Sigmoid colon (tissue), 6 donors: ENCODE measurements at regions not wholly inside any gene's neighbourhood (a gene's known extent, or its start where the extent isn't known, plus 50 kb on each side); places are given as distances from the start of the nearest gene placed in this dataset.

Source experiments
- DNase-seq: peaks from one replicate; pipeline ENCODE4 v3.0.0-alpha.2; 2019
- H3K27ac ChIP-seq, 4 donors: fragments of 200-600 bp; sonication (generic); one replicate each; pipeline ENCODE4 v1.5.1; 2016 to 2019; ENCODE audit warnings: mild to moderate bottlenecking in 1 of 4
- H3K27me3 ChIP-seq, 3 donors: fragments of 200-600 bp; sonication (generic); one replicate each; pipeline ENCODE4 v1.5.1; 2019; ENCODE audit warnings: mild to moderate bottlenecking in 1 of 3
- H3K36me3 ChIP-seq, 4 donors: fragments of 200-600 bp; sonication (generic); one replicate each; pipeline ENCODE4 v1.5.1; 2016 to 2019
- H3K4me1 ChIP-seq, 4 donors: fragments of 200-600 bp; sonication (generic); one replicate each; pipeline ENCODE4 v1.5.1; 2017 to 2019
- H3K4me3 ChIP-seq, 4 donors: fragments of 200-600 bp; sonication (generic); one replicate each; pipeline ENCODE4 v1.5.1; 2017 to 2019; ENCODE audit warnings: mild to moderate bottlenecking in 2 of 4, moderate library complexity in 1 of 4
- H3K9me3 ChIP-seq, 4 donors: fragments of 200-600 bp in 3 of 4; sonication (generic) in 3 of 4; one replicate each; pipeline versions ENCODE4 v1.5.1 to v1.6.1; 2013 to 2019
- EP300 ChIP-seq, 4 donors: sonication (generic); formaldehyde crosslinking; IDR thresholded peaks; one replicate each; pipeline ENCODE4 v1.6.1; 2017; ENCODE audit warnings: antibody characterized with exemption in 4 of 4
- POLR2A ChIP-seq, 2 donors: fragments of 450-650 bp; IDR thresholded peaks; one replicate each; pipeline ENCODE4 v1.6.1; 2016; ENCODE audit warnings: antibody characterized with exemption in 2 of 2, mild to moderate bottlenecking in 2 of 2, moderate library complexity in 2 of 2
- POLR2AphosphoS5 ChIP-seq, 4 donors: sonication (generic); formaldehyde crosslinking; IDR thresholded peaks; one replicate each; pipeline ENCODE4 v1.6.1; 2017; ENCODE audit warnings: antibody characterized with exemption in 4 of 4
- WGBS, 2 donors: extraction: QIAGEN DNeasy Blood & Tissue Kit; methylation state at CpG; one replicate each; pipeline ENCODE4 v1.1.7; 2013; 5-methylcytosine and 5-hydroxymethylcytosine counted together
- intact Hi-C: fragments of 100-400 bp; cut with DNase I; formaldehyde crosslinking; loops from one replicate; pipeline ENCODE4 v1.15.1; 2023
- TF ChIP-seq, protein P1 (sequence below), 4 experiments: fragments of 450-650 bp in 3 of 4; fragments of 200-600 bp in 1 of 4; IDR thresholded peaks; one replicate each; pipeline ENCODE4 v1.5.1; 2016 to 2019; ENCODE audit warnings: antibody characterized with exemption in 4 of 4, mild to moderate bottlenecking in 3 of 4, moderate library complexity in 2 of 4
- donor health status: healthy with polysubstance abuse.
- donor health status: healthy.

DNA sequence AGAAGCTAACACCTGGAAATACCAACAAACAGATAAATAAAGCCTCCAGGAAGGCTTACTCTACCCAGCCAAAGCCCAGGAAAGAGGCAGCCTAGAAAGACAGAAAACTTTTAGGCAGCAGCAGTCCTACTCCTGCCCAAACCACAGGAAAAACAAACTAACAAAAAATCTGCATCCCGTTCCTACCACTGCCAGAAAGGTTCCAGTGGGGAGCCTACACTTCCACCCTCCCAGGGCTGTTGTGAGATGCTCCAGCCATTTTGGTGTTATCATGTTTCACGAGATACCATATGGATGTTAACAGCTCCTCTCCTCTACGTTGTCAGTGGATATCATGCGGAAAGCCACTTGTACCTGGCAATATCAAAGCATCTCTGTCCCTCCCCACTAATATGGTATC is 135.9 kb upstream of the ADRA1D start:
- Histone ChIP-seq H3K36me3 (no peaks in the 10 kb centered on the region), H3K9me3 (no peaks in the 10 kb centered on the region), H3K27ac (no peak overlapping the region), H3K4me3 (no peak overlapping the region), H3K4me1 (no peaks in the 10 kb centered on the region), H3K27me3 (no peaks in the 10 kb centered on the region)
- TF ChIP-seq EP300 (IDR thresholded peaks at IDR 0.05) (no peak), POLR2A (IDR thresholded peaks at IDR 0.05) (no peak), POLR2AphosphoS5 (IDR thresholded peaks at IDR 0.05) (no peak)
- TF ChIP-seq, protein P1, sequence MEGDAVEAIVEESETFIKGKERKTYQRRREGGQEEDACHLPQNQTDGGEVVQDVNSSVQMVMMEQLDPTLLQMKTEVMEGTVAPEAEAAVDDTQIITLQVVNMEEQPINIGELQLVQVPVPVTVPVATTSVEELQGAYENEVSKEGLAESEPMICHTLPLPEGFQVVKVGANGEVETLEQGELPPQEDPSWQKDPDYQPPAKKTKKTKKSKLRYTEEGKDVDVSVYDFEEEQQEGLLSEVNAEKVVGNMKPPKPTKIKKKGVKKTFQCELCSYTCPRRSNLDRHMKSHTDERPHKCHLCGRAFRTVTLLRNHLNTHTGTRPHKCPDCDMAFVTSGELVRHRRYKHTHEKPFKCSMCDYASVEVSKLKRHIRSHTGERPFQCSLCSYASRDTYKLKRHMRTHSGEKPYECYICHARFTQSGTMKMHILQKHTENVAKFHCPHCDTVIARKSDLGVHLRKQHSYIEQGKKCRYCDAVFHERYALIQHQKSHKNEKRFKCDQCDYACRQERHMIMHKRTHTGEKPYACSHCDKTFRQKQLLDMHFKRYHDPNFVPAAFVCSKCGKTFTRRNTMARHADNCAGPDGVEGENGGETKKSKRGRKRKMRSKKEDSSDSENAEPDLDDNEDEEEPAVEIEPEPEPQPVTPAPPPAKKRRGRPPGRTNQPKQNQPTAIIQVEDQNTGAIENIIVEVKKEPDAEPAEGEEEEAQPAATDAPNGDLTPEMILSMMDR (IDR thresholded peaks at IDR 0.05), result no peak
- 86 to 90% methylated on average over 4 of the region's 4 CpGs for WGBS, 2 donors
- no peak for DNase-seq
- intact Hi-C loops, result no loop called here

DNA sequence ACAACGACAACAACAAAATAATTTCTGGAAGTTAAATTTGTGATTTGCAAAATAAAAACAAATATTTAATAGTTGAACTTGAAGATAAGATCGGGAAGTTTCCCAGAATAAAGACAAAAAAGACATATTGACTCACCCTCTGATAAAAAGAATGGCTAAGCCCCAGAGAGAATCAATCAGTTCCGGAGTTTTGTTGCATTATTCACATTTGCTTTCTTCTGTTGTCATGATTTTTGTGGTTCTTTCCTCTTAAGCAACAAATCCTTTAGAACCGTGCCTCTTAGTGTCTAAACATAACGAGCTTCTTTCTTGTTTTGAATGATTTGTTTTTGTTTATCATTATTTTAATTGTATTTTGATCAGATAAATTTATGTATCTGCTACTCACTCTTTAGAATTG is 134.9 kb upstream of the ADRA1D start:
- no peak overlapping the region for H3K4me3 ChIP-seq
- no peaks in the 10 kb centered on the region for H3K27me3 ChIP-seq
- intact Hi-C loops, result no loop called here
- no peaks in the 10 kb centered on the region for H3K9me3 ChIP-seq
- H3K4me1 ChIP-seq, result no peaks in the 10 kb centered on the region
- no peaks in the 10 kb centered on the region for H3K36me3 ChIP-seq
- H3K27ac ChIP-seq, result no peak overlapping the region
- DNase-seq, result no peak
- WGBS, 2 donors, result 51 to 84% methylated on average over 5 of the region's 5 CpGs
- TF ChIP-seq, protein P1 (IDR thresholded peaks at IDR 0.05), result no peak
- TF ChIP-seq EP300 (IDR thresholded peaks at IDR 0.05), result no peak
- no peak for TF ChIP-seq POLR2AphosphoS5 (IDR thresholded peaks at IDR 0.05)
- no peak for TF ChIP-seq POLR2A (IDR thresholded peaks at IDR 0.05)

DNA sequence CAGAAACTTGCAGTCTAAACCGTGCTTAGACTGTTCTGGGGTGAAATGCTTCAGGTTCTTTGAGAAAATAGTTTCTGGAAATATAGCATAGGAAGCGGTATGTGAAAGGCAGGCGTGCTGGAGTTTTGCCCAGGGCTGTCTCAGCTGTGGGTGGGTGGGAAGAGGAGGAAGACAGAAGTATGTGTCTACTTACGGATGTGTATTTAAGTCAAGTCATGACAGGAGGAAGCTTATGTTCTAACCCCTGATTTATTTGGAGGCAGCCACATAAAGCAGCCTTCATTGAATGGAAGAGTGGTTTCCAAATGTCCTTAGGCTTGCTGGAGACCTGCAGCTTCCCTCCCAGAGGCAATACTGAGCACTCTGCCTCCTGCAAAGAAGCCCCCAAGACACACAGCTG is 126.8 kb upstream of the ADRA1D start:
- Histone ChIP-seq H3K4me1 (peaks cover 0 to 9% (median 2%) of the 10 kb centered on the region in 4 donors), H3K4me3 (no peak overlapping the region), H3K27ac (no peak overlapping the region), H3K36me3 (no peaks in the 10 kb centered on the region), H3K27me3 (no peaks in the 10 kb centered on the region), H3K9me3 (no peaks in the 10 kb centered on the region)
- WGBS, 2 donors, result 30 to 64% methylated on average over 4 of the region's 4 CpGs
- no peak for TF ChIP-seq POLR2AphosphoS5 (IDR thresholded peaks at IDR 0.05)
- no peak for DNase-seq
- intact Hi-C loops, result no loop called here

DNA sequence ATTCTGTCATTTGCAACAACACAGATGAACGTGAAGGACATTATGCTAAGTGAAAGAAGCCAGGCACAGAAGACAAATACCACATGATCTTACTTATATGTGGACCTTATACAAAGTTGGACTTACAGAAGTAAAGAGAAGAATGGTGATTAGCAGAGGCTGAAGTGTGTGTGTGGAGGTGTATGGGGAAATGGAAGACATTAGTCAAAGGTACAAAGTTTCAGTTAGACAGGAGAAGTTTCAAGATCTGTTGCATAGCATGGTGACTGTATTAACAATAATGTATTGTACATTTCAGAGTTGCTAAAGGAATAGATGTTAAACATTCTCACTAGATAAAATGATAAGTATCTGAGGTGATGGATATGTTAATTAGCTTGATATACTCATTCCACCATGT is 124.4 kb upstream of the ADRA1D start:
- Histone ChIP-seq H3K4me1 (peaks cover 0 to 9% (median 2%) of the 10 kb centered on the region in 4 donors), H3K4me3 (no peak overlapping the region), H3K27ac (no peak overlapping the region), H3K27me3 (no peaks in the 10 kb centered on the region), H3K36me3 (no peaks in the 10 kb centered on the region), H3K9me3 (no peaks in the 10 kb centered on the region)
- TF ChIP-seq EP300 (IDR thresholded peaks at IDR 0.05) (no peak), POLR2A (IDR thresholded peaks at IDR 0.05) (no peak)
- intact Hi-C loops, result no loop called here
- WGBS, 2 donors, result 68 to 90% methylated on average over 1 of the region's 1 CpG
- DNase-seq, result no peak

DNA sequence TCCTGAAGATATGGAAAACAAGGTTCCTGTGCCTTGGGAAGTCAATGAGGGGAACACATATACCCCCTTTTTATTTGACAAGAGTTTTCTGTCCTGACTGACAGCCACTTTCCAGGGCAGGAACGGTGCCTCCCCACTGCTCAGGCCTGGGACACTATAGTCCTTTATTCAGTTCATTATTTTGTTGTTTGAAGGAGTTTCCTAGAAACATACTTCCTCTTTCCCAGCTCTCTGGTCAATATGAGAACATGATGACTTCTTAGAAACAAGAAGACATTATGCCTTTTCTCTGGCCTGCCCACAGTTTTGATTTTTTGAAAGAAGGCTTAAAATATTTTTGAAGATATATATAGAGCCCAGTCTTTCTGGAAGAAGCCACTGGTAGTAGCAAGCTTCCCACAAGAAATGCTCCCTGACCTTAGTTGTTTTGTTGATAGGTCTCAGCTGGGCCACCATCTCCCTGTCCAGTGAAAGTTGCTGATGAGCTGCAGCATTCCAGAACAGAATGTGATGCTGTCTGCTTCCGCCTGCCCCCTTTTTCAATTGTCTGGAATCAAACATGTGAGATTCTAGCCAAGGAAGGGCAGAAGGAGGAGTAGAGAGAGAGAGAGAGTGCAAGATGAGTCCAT is 122.7 kb upstream of the ADRA1D start:
- no peaks in the 10 kb centered on the region for H3K36me3 ChIP-seq
- intact Hi-C loops, result no loop called here
- no peak overlapping the region for H3K4me3 ChIP-seq
- no peak for TF ChIP-seq POLR2AphosphoS5 (IDR thresholded peaks at IDR 0.05)
- TF ChIP-seq, protein P1 (IDR thresholded peaks at IDR 0.05), result no peak
- TF ChIP-seq POLR2A (IDR thresholded peaks at IDR 0.05), result no peak
- no peak for TF ChIP-seq EP300 (IDR thresholded peaks at IDR 0.05)
- DNase-seq, result no peak
- H3K27me3 ChIP-seq, result no peaks in the 10 kb centered on the region
- H3K4me1 ChIP-seq, result peaks cover 0 to 9% (median 2%) of the 10 kb centered on the region in 4 donors
- 63 to 72% methylated on average over 2 of the region's 2 CpGs for WGBS, 2 donors
- no peak overlapping the region for H3K27ac ChIP-seq
- H3K9me3 ChIP-seq, result no peaks in the 10 kb centered on the region

DNA sequence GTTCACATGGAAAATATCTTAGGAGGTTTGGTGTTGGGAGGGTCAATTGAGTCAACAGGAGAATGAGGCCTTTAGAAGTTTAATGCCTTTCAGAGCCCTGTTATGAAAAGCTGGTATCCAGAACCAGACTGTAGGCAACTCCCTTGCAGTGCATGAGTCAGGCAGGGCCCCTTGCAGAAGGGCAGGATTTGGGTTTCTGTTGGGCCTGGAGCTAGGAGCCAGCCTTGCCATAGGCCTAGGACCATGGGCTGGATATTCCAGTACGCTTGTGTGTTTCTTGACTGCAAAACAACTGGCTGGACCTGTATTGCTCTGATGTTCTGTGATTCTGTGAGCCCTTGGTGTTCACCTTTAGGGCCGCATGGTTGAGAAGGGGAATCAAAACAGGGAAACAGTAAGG is 121.8 kb upstream of the ADRA1D start:
- H3K27ac ChIP-seq, result no peak overlapping the region
- DNase-seq, result no peak
- 64 to 88% methylated on average over 2 of the region's 2 CpGs for WGBS, 2 donors
- H3K36me3 ChIP-seq, result no peaks in the 10 kb centered on the region
- no peak overlapping the region for H3K4me3 ChIP-seq
- peaks cover 0 to 5% (median under 1%) of the 10 kb centered on the region in 4 donors for H3K4me1 ChIP-seq
- no peaks in the 10 kb centered on the region for H3K9me3 ChIP-seq
- intact Hi-C loops, result no loop called here
- no peaks in the 10 kb centered on the region for H3K27me3 ChIP-seq
- TF ChIP-seq, protein P1 (IDR thresholded peaks at IDR 0.05), result no peak
- TF ChIP-seq POLR2AphosphoS5 (IDR thresholded peaks at IDR 0.05) (no peak), EP300 (IDR thresholded peaks at IDR 0.05) (no peak), POLR2A (IDR thresholded peaks at IDR 0.05) (no peak)
